Erythroblast (primary cell): ENCODE measurements at regions not wholly inside any gene's neighbourhood (a gene's known extent, or its start where the extent isn't known, plus 50 kb on each side); places are given as distances from the start of the nearest gene placed in this dataset.

ENCODE experiments used
- GATA1 ChIP-seq: IDR thresholded peaks from 2 replicates; pipeline ENCODE4 v1.6.1; 2011; ENCODE audit warnings: low read depth, mild to moderate bottlenecking, control low read depth, low read length, moderate library complexity
- POLR2A ChIP-seq: IDR thresholded peaks from 2 replicates; pipeline ENCODE4 v1.6.1; 2011; ENCODE audit warnings: mild to moderate bottlenecking, low read length

- TF ChIP-seq POLR2A (no peak), GATA1 (no peak)
Measured at GRCh38 chr2:225742487-225742886, 343.0 kb downstream of the NYAP2 start.
